KOPT-K1 (cell line): ENCODE measurements at regions not wholly inside any gene's neighbourhood (a gene's known extent, or its start where the extent isn't known, plus 50 kb on each side); places are given as distances from the start of the nearest gene placed in this dataset.

ENCODE experiments used
- H3K27ac ChIP-seq: fragments of 200-600 bp; sonication (generic); 2 replicates; pipeline ENCODE4 v1.5.1; 2016; ENCODE audit warnings: antibody characterized with exemption, mild to moderate bottlenecking, low read depth, low read length; ENCODE audit not compliant: poor library complexity, severe bottlenecking
- H3K36me3 ChIP-seq: fragments of 200-600 bp; sonication (generic); 2 replicates; pipeline ENCODE4 v1.5.1; 2017; ENCODE audit warnings: antibody characterized with exemption, mild to moderate bottlenecking, low read length, moderate library complexity; ENCODE audit not compliant: insufficient read depth
- H3K9me3 ChIP-seq: fragments of 200-600 bp; sonication (generic); 2 replicates; pipeline ENCODE4 v1.5.1; 2017; ENCODE audit warnings: antibody characterized with exemption, low read length, mild to moderate bottlenecking; ENCODE audit not compliant: insufficient read depth, poor library complexity, severe bottlenecking

DNA sequence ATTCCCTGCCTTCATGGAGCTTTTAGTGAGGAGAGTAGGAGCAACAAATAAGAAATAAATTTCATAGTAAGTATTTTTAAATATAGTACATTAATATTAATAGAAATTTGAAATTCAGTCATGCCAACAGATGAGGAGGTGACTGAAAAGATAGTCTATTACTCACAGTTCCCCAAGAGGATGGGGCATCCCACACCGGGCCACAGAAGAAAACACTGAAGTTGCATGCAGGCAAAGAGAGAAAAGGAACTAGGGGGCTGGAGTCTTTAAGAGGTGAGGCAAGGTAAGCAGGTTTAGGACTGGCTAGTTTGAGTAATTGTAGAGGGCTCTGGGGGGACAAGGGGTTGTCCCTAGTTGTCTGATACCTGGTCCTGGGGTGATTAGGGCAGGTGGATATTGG is 120.1 kb upstream of the UMPS start:
- Histone ChIP-seq H3K27ac (no peak overlapping the region), H3K36me3 (no peaks in the 10 kb centered on the region), H3K9me3 (no peaks in the 10 kb centered on the region)

- Histone ChIP-seq H3K27ac (no peak overlapping the region), H3K9me3 (no peaks in the 10 kb centered on the region), H3K36me3 (no peaks in the 10 kb centered on the region)
Observed at GRCh38 chr3:124611520-124611919, 118.7 kb upstream of the UMPS start.

- no peaks in the 10 kb centered on the region for H3K9me3 ChIP-seq
- H3K36me3 ChIP-seq, result no peaks in the 10 kb centered on the region
- no peak overlapping the region for H3K27ac ChIP-seq
Observed at GRCh38 chr3:124615896-124616543, 114.2 kb upstream of the UMPS start.

GRCh38 chr3:124617177-124617576 is 113.1 kb upstream of the UMPS start:
- Histone ChIP-seq H3K27ac (no peak overlapping the region), H3K9me3 (no peaks in the 10 kb centered on the region), H3K36me3 (no peaks in the 10 kb centered on the region)

- H3K27ac ChIP-seq, result no peak overlapping the region
Observed at GRCh38 chr3:124619887-124620599, 110.2 kb upstream of the UMPS start.

GRCh38 chr3:124620600-124621063 is 109.6 kb upstream of the UMPS start:
- Histone ChIP-seq H3K9me3 (no peaks in the 10 kb centered on the region), H3K36me3 (no peaks in the 10 kb centered on the region), H3K27ac (no peak overlapping the region)

More at GRCh38 chr3:124619887-124620599, 110.2 kb upstream of the UMPS start:
- Histone ChIP-seq H3K36me3 (no peaks in the 10 kb centered on the region), H3K9me3 (no peaks in the 10 kb centered on the region)

- H3K9me3 ChIP-seq, result no peaks in the 10 kb centered on the region
- no peak overlapping the region for H3K27ac ChIP-seq
- no peaks in the 10 kb centered on the region for H3K36me3 ChIP-seq
Observed at GRCh38 chr3:124621498-124621897, 108.8 kb upstream of the UMPS start.

- H3K36me3 ChIP-seq, result no peaks in the 10 kb centered on the region
- H3K9me3 ChIP-seq, result no peaks in the 10 kb centered on the region
- no peak overlapping the region for H3K27ac ChIP-seq
Observed at GRCh38 chr3:124625074-124625473, 105.2 kb upstream of the UMPS start.

DNA sequence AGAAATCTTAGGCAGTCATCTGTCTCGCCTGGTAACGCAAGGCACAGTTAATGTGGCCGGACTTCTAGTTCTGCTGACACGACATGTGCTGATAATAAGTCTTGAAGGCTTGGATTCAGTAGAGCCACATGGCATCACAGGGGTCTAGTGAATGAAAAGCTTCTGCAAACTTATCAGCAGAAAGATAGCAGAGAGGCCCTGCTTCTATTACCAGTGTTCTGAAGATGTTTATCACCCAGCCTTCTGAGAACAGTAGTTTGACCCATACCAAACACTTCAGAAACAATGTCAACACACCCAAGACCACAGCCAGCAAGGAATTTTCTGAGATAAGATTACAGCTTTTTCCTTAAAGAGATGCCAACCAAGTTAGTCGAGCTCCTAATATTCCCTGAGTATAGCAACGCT is 102.7 kb upstream of the UMPS start:
- Histone ChIP-seq H3K9me3 (no peaks in the 10 kb centered on the region), H3K27ac (no peak overlapping the region), H3K36me3 (no peaks in the 10 kb centered on the region)

DNA sequence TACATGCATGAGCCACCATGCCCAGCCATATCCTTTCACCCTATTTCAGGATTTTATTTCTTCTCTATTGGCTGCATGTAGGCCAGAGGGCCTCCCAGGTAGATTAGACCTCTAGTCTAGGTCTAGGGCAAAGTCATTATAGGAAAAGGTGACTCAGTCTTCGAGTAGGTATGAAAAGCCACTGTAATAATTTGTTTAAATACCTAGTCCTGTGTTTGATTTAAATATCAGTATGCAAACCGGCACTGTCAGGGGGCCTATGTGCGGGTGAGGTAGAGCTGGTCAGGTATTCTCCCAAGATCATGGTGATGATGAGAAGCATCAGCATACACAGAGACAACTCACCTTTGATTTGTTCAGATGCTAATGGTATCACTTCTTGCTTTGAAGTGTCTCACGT is 101.4 kb upstream of the UMPS start:
- Histone ChIP-seq H3K36me3 (no peaks in the 10 kb centered on the region), H3K27ac (no peak overlapping the region), H3K9me3 (no peaks in the 10 kb centered on the region)

DNA sequence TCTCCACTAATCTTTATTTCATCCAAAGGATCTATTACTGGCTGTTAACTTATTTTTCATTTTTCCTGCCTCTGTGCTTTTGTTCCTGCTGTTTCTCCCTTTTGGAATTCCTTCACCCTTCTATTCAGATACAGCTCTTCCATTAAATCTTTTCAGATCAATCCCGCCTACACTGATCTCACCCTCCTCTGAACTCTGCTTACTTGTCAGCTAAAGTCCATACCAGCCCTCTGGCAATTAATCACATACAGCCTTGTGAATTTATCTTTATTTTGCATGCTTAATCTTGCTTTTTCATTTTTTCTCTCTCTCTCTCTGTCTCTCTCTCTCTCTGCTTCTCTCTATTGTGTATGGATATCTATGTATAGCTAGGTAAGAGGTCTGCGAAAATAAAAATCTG is 100.8 kb upstream of the UMPS start:
- no peak overlapping the region for H3K27ac ChIP-seq
- no peaks in the 10 kb centered on the region for H3K9me3 ChIP-seq
- H3K36me3 ChIP-seq, result no peaks in the 10 kb centered on the region

DNA sequence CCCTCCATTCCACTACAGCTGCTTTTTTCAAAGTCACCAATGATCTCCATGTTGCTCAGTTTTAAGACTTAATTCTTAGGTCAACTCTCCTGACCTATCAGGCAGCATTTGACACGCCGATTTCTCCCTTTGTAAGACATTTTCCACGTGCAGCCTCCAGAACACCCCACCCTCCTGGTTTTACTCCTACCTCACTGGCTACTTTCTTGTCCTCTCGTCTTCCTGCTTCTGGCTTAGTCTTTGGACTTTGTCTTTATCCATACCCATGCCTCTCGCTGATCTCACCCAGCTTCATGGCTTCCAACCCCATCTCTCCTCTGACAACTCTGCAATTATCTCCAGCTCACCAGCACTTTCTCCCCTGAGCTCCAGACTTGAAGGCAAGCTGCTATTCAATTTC is 99.3 kb upstream of the UMPS start:
- Histone ChIP-seq H3K27ac (no peak overlapping the region), H3K9me3 (no peaks in the 10 kb centered on the region)

GRCh38 chr3:124631727-124632126 is 98.5 kb upstream of the UMPS start:
- Histone ChIP-seq H3K9me3 (no peaks in the 10 kb centered on the region), H3K27ac (no peak overlapping the region), H3K36me3 (no peaks in the 10 kb centered on the region)

More for the DNA sequence above, 99.3 kb upstream of the UMPS start:
- no peaks in the 10 kb centered on the region for H3K36me3 ChIP-seq

DNA sequence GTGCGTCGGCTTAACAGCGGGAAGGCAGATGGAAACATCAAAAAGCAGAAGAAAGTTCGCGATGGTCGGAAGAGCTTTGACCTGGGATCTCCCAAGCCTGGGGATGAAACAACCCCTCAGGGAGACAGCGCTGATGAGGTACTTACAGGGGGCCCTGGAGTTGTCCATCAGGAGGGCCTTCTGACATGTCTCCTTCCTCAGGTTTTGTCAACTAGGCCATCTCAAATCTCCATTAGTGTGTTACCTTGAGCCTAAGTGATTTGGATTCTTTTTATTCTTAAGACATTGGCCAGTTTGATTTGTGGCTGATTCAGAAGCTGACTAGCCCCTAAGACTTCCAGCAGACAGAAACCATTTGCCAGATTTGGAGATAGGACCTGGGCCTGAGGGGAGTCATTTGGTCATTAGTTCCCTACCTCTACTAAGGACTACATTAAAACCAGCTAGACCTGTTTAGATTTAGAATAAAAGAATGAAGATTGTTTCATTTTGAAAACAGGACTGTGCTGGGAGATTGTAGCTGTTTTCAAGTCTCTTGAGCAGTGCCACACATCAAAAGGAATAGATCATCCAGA is 97.6 kb upstream of the UMPS start:
- Histone ChIP-seq H3K36me3 (no peaks in the 10 kb centered on the region), H3K27ac (no peak overlapping the region), H3K9me3 (no peaks in the 10 kb centered on the region)

DNA sequence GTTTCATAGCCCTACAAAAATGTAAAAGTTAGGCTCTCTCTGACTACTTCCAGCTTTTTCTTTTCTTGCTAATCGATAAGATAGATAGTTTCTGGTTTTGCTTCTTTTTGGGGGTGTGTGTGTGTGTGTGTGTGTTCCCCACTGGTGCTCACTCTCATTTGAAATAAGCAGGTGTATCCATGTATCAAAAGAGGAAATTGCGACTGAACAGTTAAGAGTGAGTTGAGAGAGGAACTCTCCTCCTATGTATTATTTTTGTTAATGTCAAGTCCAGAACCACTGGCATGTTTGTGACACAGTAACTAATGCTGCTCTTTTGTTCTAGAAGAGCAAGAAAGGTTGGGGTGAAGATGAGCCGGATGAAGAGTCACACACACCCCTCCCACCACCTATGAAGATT is 96.7 kb upstream of the UMPS start:
- no peak overlapping the region for H3K27ac ChIP-seq

More for the DNA sequence above, 96.7 kb upstream of the UMPS start:
- Histone ChIP-seq H3K36me3 (no peaks in the 10 kb centered on the region), H3K9me3 (no peaks in the 10 kb centered on the region)
